IMR-90 (cell line): ENCODE measurements at regions not wholly inside any gene's neighbourhood (a gene's known extent, or its start where the extent isn't known, plus 50 kb on each side); places are given as distances from the start of the nearest gene placed in this dataset.

Experiments
- ATAC-seq: fragments of 200-7000 bp; cut with Tn5 transposase; 2 replicates; pipeline ENCODE4 v1.9.1; 2020; ENCODE audit warnings: low read depth, mild to moderate bottlenecking, moderate library complexity
- BruUV-seq: library from RNA; stranded (reverse); fragments of 400-500 nt; replicated peaks from 2 replicates; lab custom pipeline; 2021; lab: Mats Ljungman, UMichigan
- CTCF ChIA-PET: fragments of 300-600 bp; formaldehyde crosslinking; extraction: SDS; loops from one replicate; lab custom pipeline; 2021; ENCODE audit warnings: antibody characterized with exemption; lab: Yijun Ruan, JAX
- POLR2A ChIA-PET: fragments of 300-600 bp; sonication (Branson Sonifier 250); formaldehyde crosslinking; loops from one replicate; lab custom pipeline; 2022; ENCODE audit warnings: antibody characterized with exemption; ENCODE audit not compliant: unreplicated experiment; lab: Charles Lee
- DNase-seq: peaks from one replicate; pipeline ENCODE4 v3.0.0; 2013
- H2AFZ ChIP-seq: replicated peaks from 2 replicates; pipeline ENCODE3; 2013; ENCODE audit warnings: low read length, mild to moderate bottlenecking; ENCODE audit not compliant: poor library complexity
- H2AK5ac ChIP-seq: 2 replicates; pipeline ENCODE4 v1.6.1; 2013; ENCODE audit warnings: low read depth, low read length, inconsistent platforms
- H2AK9ac ChIP-seq: replicated peaks from 2 replicates; pipeline ENCODE3; 2013; ENCODE audit warnings: mild to moderate bottlenecking, low read depth, low read length, moderate library complexity; ENCODE audit not compliant: poor library complexity
- H2BK120ac ChIP-seq: 2 replicates; pipeline ENCODE4 v1.6.1; 2013; ENCODE audit warnings: low read depth, low read length, inconsistent platforms
- H2BK15ac ChIP-seq: 3 replicates; pipeline ENCODE4 v1.6.1; 2013; ENCODE audit warnings: low read depth, low read length, inconsistent platforms
- H2BK20ac ChIP-seq: 2 replicates; pipeline ENCODE4 v1.6.1; 2013; ENCODE audit warnings: low read depth, mild to moderate bottlenecking, inconsistent platforms, low read length, moderate library complexity
- H2BK5ac ChIP-seq: 2 replicates; pipeline ENCODE4 v1.6.1; 2013; ENCODE audit warnings: mild to moderate bottlenecking, low read depth, low read length, inconsistent platforms; ENCODE audit not compliant: poor library complexity, severe bottlenecking
- H3K14ac ChIP-seq: replicated peaks from 2 replicates; pipeline ENCODE4 v1.6.1; 2013; ENCODE audit warnings: low read depth, low read length, inconsistent platforms
- H3K18ac ChIP-seq: 2 replicates; pipeline ENCODE4 v1.6.1; 2013; ENCODE audit warnings: low read depth, low read length, control low read depth
- H3K23ac ChIP-seq: 2 replicates; pipeline ENCODE4 v1.6.1; 2013; ENCODE audit warnings: low read depth, low read length, inconsistent platforms
- H3K27ac ChIP-seq: 2 replicates; pipeline ENCODE4 v1.5.1; 2013; ENCODE audit warnings: mild to moderate bottlenecking, control low read depth, low read length; ENCODE audit not compliant: insufficient read depth
- H3K27me3 ChIP-seq: 2 replicates; pipeline ENCODE4 v1.6.1; 2013; ENCODE audit warnings: low read length; ENCODE audit not compliant: control insufficient read depth, insufficient read depth
- H3K36me3 ChIP-seq: 2 replicates; pipeline ENCODE4 v1.6.1; 2013; ENCODE audit warnings: low read length, mixed read lengths; ENCODE audit not compliant: control insufficient read depth, insufficient read depth
- H3K4ac ChIP-seq: 2 replicates; pipeline ENCODE4 v1.6.1; 2013; ENCODE audit warnings: low read depth, low read length, inconsistent platforms
- H3K4me1 ChIP-seq: 2 replicates; pipeline ENCODE4 v1.6.1; 2013; ENCODE audit warnings: low read length, mixed read lengths; ENCODE audit not compliant: control insufficient read depth, insufficient read depth
- H3K4me2 ChIP-seq: 2 replicates; pipeline ENCODE4 v1.6.1; 2013; ENCODE audit warnings: low read depth, mild to moderate bottlenecking, control low read depth, low read length, moderate library complexity
- H3K4me3 ChIP-seq: 2 replicates; pipeline ENCODE4 v1.5.1; 2013; ENCODE audit warnings: low read depth, mild to moderate bottlenecking, control low read depth, low read length, moderate library complexity; ENCODE audit not compliant: insufficient read depth
- H3K56ac ChIP-seq: 2 replicates; pipeline ENCODE4 v1.6.1; 2013; ENCODE audit warnings: low read length, inconsistent platforms; ENCODE audit not compliant: insufficient read depth; ENCODE audit errors: extremely low read depth
- H3K79me1 ChIP-seq, 2 experiments: 2 replicates each; pipeline ENCODE4 v1.6.1; 2013; ENCODE audit warnings: low read length in 2 of 2, inconsistent platforms in 1 of 2, low read depth in 1 of 2
- H3K9ac ChIP-seq: 2 replicates; pipeline ENCODE4 v1.6.1; 2013; ENCODE audit warnings: low read depth, low read length, control low read depth
- H3K9me1 ChIP-seq: 2 replicates; pipeline ENCODE4 v1.6.1; 2013; ENCODE audit warnings: low read length, inconsistent platforms; ENCODE audit not compliant: insufficient read depth
- H3K9me3 ChIP-seq: 2 replicates; pipeline ENCODE4 v1.6.1; 2013; ENCODE audit warnings: low read length; ENCODE audit not compliant: control insufficient read depth, insufficient read depth
- H4K20me1 ChIP-seq: 2 replicates; pipeline ENCODE4 v1.6.1; 2013; ENCODE audit warnings: low read length, inconsistent platforms; ENCODE audit not compliant: insufficient read depth
- H4K5ac ChIP-seq: 2 replicates; pipeline ENCODE4 v1.6.1; 2013; ENCODE audit warnings: mild to moderate bottlenecking, low read depth, low read length, control low read depth
- H4K8ac ChIP-seq, 2 experiments: 2 replicates each; pipeline ENCODE4 v1.6.1; 2013; ENCODE audit warnings: low read depth in 2 of 2, low read length in 2 of 2, control low read depth in 1 of 2, inconsistent platforms in 1 of 2
- H4K91ac ChIP-seq: 2 replicates; pipeline ENCODE4 v1.6.1; 2013; ENCODE audit warnings: low read depth, low read length, inconsistent platforms; ENCODE audit not compliant: insufficient read depth
- MAZ ChIP-seq: IDR thresholded peaks from 2 replicates; pipeline ENCODE4 v1.6.1; 2012; ENCODE audit warnings: low read depth, mild to moderate bottlenecking, low read length, improper control_type of control experiment, moderate library complexity, borderline replicate concordance
- WGBS, 2 experiments: methylation state at CpG; one replicate each; pipeline versions ENCODE4 v1.1.5 to v1.1.7; 2013; ENCODE audit warnings: missing lambda C conversion rate in 2 of 2; ENCODE audit not compliant: insufficient read length in 1 of 2; ENCODE audit errors: extremely low coverage in 2 of 2; 5-methylcytosine and 5-hydroxymethylcytosine counted together
- dilution Hi-C: fragments of 300-500 bp; cut with HindIII; formaldehyde crosslinking; loops from one replicate; pipeline ENCODE4 v1.14.3; 2018; ENCODE audit warnings: low sequenced_read_pairs; ENCODE audit not compliant: unreplicated experiment
- in situ Hi-C: fragments of 300-500 bp; cut with MboI; formaldehyde crosslinking; loops from 3 replicates; pipeline ENCODE4 v1.14.3; 2019; ENCODE audit warnings: low sequenced_read_pairs, inconsistent platforms, mixed read lengths
- intact Hi-C: fragments of 100-400 bp; cut with micrococcal nuclease; formaldehyde crosslinking; loops from 2 replicates; pipeline ENCODE4 v1.10.0; 2022

DNA sequence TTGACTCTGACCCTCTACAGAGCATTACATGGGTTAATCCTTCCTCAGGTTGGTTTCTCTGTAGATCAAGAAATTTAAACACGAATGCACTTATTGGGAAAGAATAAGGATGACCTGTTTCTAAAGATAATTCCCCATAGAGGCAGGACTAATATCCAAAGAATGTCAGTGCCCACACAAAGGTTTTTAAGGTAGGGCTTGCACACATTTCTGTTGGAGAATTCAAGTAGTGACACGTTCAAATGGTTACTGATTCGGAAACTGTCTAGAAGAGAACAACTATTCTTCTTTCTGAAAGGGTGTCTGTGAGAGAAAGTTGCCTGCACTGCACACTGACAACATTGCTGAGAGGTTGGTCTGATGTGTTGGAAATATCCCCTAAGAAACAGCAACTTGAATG, 167.3 kb downstream of the ZNF326 start:
- intact Hi-C loops: no loop called here

More for the DNA sequence above, 167.3 kb downstream of the ZNF326 start:
- Histone ChIP-seq H3K14ac (no peak overlapping the region), H3K4ac (no peak overlapping the region), H3K27me3 (no peaks in the 10 kb centered on the region), H3K36me3 (no peaks in the 10 kb centered on the region), H4K91ac (no peak overlapping the region), H4K5ac (no peak overlapping the region), H3K56ac (no peak overlapping the region), H3K4me3 (no peak overlapping the region), H3K9me3 (no peaks in the 10 kb centered on the region), H3K9ac (no peak overlapping the region), H2BK120ac (no peak overlapping the region), H4K8ac (no peak overlapping the region), H3K4me1 (no peaks in the 10 kb centered on the region), H2BK15ac (no peak overlapping the region), H2BK5ac (no peak overlapping the region), H3K79me1 (no peaks in the 10 kb centered on the region), H2AK5ac (no peak overlapping the region), H3K9me1 (no peaks in the 10 kb centered on the region), H3K27ac (no peak overlapping the region), H3K23ac (no peak overlapping the region), H2AFZ (no peak overlapping the region), H2AK9ac (no peak overlapping the region), H3K18ac (no peak overlapping the region), H4K20me1 (no peaks in the 10 kb centered on the region), H3K4me2 (no peak overlapping the region), H2BK20ac (no peak overlapping the region)
- dilution Hi-C loops (no loop called here), in situ Hi-C loops (no loop called here)
- ChIA-PET CTCF (no interaction called here), POLR2A (no interaction called here)
- DNase-seq: no peak
- no TSS peak for BruUV-seq
- no peak for ATAC-seq
- WGBS, 2 experiments: 20% methylated on average over 1 of the region's 3 CpGs; no CpG with 5 or more reads in 1 of the 2 experiments
- no peak for TF ChIP-seq MAZ
